Common myeloid progenitor, CD34-positive (primary cell): ENCODE measurements at regions not wholly inside any gene's neighbourhood (a gene's known extent, or its start where the extent isn't known, plus 50 kb on each side); places are given as distances from the start of the nearest gene placed in this dataset.

Experiments
- CTCF ChIA-PET: fragments of 350-600 bp; sonication (Branson Sonifier 250); formaldehyde crosslinking; loops from one replicate; lab custom pipeline; 2021; ENCODE audit warnings: antibody characterized with exemption; lab: Charles Lee
- POLR2A ChIA-PET: fragments of 350-600 bp; sonication (Branson Sonifier 250); formaldehyde crosslinking; loops from one replicate; lab custom pipeline; 2021; ENCODE audit warnings: antibody characterized with exemption; lab: Charles Lee
- DNase-seq, 3 donors: peaks; one replicate each; pipeline versions ENCODE4 v3.0.0 to v3.0.0-alpha.2; 2013
- H3K27ac ChIP-seq, 2 experiments: 1 replicate in 1 of 2; 2 replicates in 1 of 2; pipeline ENCODE4 v1.7.0; 2013; ENCODE audit warnings: inconsistent platforms in 2 of 2, low read length in 2 of 2, mild to moderate bottlenecking in 2 of 2, low read depth in 1 of 2, moderate library complexity in 1 of 2; ENCODE audit not compliant: severe bottlenecking in 2 of 2, insufficient read depth in 1 of 2, poor library complexity in 1 of 2
- H3K27me3 ChIP-seq, 5 experiments: replicated peaks in 2 of 5; 1 replicate in 3 of 5; 2 replicates in 2 of 5; pipeline versions ENCODE4 v1.6.1 to v1.7.0; 2013; ENCODE audit warnings: low read length in 4 of 5, mild to moderate bottlenecking in 2 of 5, moderate library complexity in 2 of 5, inconsistent platforms in 1 of 5; ENCODE audit not compliant: insufficient read depth in 5 of 5, control insufficient read depth in 4 of 5
- H3K36me3 ChIP-seq, 4 experiments: 1 replicate in 2 of 4; 2 replicates in 2 of 4; pipeline versions ENCODE4 v1.6.1 to v1.7.0; 2013; ENCODE audit warnings: low read length in 3 of 4, control low read depth in 1 of 4, mild to moderate bottlenecking in 1 of 4; ENCODE audit not compliant: control insufficient read depth in 4 of 4, insufficient read depth in 4 of 4
- H3K4me1 ChIP-seq, 4 experiments: 1 replicate in 3 of 4; 2 replicates in 1 of 4; pipeline versions ENCODE4 v1.6.1 to v1.7.1; 2013; ENCODE audit warnings: low read length in 3 of 4, mild to moderate bottlenecking in 3 of 4, control low read depth in 1 of 4, inconsistent platforms in 1 of 4, moderate library complexity in 1 of 4; ENCODE audit not compliant: control insufficient read depth in 4 of 4, insufficient read depth in 4 of 4; ENCODE audit errors: control extremely low read depth in 1 of 4
- H3K4me3 ChIP-seq, 7 experiments: 1 replicate in 4 of 7; 2 replicates in 3 of 7; pipeline versions ENCODE4 v1.5.1 to v1.7.0; 2013; ENCODE audit warnings: mild to moderate bottlenecking in 7 of 7, low read length in 6 of 7, moderate library complexity in 6 of 7, inconsistent platforms in 2 of 7, low read depth in 2 of 7, control low read depth in 1 of 7; ENCODE audit not compliant: insufficient read depth in 4 of 7, control insufficient read depth in 1 of 7; ENCODE audit errors: extremely low read depth in 1 of 7
- H3K9me3 ChIP-seq, 5 experiments: 1 replicate in 4 of 5; 2 replicates in 1 of 5; pipeline versions ENCODE4 v1.6.1 to v1.7.1; 2013; ENCODE audit warnings: low read length in 4 of 5, mild to moderate bottlenecking in 2 of 5, inconsistent platforms in 1 of 5, low read depth in 1 of 5, moderate library complexity in 1 of 5; ENCODE audit not compliant: control insufficient read depth in 4 of 5, insufficient read depth in 2 of 5; ENCODE audit errors: control extremely low read depth in 1 of 5
- WGBS: methylation state at CpG from one replicate; pipeline ENCODE4 v1.1.5; 2013; ENCODE audit not compliant: insufficient coverage; 5-methylcytosine and 5-hydroxymethylcytosine counted together

DNA sequence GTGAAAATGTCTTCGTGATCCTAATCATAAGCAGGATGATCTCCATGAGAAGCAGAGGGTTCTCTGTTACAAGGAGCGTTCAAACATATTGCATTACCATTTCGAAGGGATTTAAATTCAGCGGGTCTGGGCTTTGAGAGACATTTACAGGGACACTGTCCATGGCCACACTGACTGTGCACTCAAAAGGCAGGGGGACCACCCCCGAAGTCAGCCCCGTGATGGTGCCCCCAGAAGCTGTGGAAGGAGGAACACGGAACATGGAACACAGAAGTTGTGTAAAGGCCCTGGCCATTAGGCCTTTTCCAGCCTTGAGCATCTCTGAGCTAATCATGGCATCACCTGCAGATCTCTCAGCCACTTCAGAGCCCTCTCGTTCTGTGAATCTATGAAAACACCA is 268.4 kb upstream of the MYT1L start:
- ChIA-PET POLR2A (no interaction called here), CTCF (interaction anchor here (1.7 kb wide), 1 partner anchor 10 kb away, joined by 6 read pairs; no protein-coding TSS in a partner anchor)
- no peak overlapping the region for H3K4me3 ChIP-seq
- no peaks in the 10 kb centered on the region for H3K36me3 ChIP-seq
- 98% methylated on average over 7 of the region's 8 CpGs for WGBS
- no peak for DNase-seq
- H3K9me3 ChIP-seq, result peaks cover 0 to 2% (median 0%) of the 10 kb centered on the region in 5 experiments
- H3K27me3 ChIP-seq, result no peaks in the 10 kb centered on the region
- H3K27ac ChIP-seq, result no peak overlapping the region
- H3K4me1 ChIP-seq, result no peaks in the 10 kb centered on the region

GRCh38 chr2:2597712-2598111 is 266.6 kb upstream of the MYT1L start:
- H3K4me1 ChIP-seq, result no peaks in the 10 kb centered on the region
- DNase-seq, result no peak
- no peak overlapping the region for H3K4me3 ChIP-seq
- POLR2A ChIA-PET, result no interaction called here
- CTCF ChIA-PET, result no interaction called here
- WGBS, result no CpG with 5 or more reads among the region's 2 CpGs
- no peaks in the 10 kb centered on the region for H3K27me3 ChIP-seq
- H3K9me3 ChIP-seq, result peaks cover 0 to 2% (median 0%) of the 10 kb centered on the region in 5 experiments
- H3K27ac ChIP-seq, result no peak overlapping the region
- H3K36me3 ChIP-seq, result no peaks in the 10 kb centered on the region

DNA sequence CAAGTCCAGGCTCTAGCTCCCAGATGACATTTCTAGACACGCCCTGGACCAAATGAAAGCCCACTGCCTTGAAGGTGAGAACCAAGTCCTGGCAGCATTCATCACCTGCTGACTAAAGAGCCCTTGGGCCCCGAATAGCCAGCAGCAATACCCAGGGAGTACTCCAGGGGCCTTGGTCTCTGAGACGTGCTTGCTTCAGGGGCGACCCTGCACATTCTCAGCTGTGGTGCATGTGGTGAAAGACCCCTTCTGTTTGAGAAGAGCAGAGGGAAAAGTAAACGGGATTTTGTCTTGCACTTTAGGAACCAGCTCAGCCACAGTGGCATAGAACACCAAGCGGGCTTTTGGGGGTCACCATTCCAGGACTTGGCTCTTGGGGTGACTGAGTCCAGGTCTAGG is 260.5 kb upstream of the MYT1L start:
- peaks cover 0 to 2% (median 2%) of the 10 kb centered on the region in 5 experiments for H3K9me3 ChIP-seq
- ChIA-PET POLR2A (no interaction called here), CTCF (interaction anchor here (1.0 kb wide), 1 partner anchor 30 kb away, joined by 3 read pairs; no protein-coding TSS in a partner anchor)
- H3K27ac ChIP-seq, result no peak overlapping the region
- H3K36me3 ChIP-seq, result no peaks in the 10 kb centered on the region
- no peak for DNase-seq
- no peak overlapping the region for H3K4me3 ChIP-seq
- H3K4me1 ChIP-seq, result no peaks in the 10 kb centered on the region
- WGBS, result 79% methylated on average over 6 of the region's 6 CpGs
- no peaks in the 10 kb centered on the region for H3K27me3 ChIP-seq

GRCh38 chr2:2590841-2591541 is 259.9 kb upstream of the MYT1L start:
- Histone ChIP-seq H3K27me3 (no peaks in the 10 kb centered on the region), H3K4me3 (no peak overlapping the region), H3K9me3 (peaks cover 0 to 2% (median 2%) of the 10 kb centered on the region in 5 experiments), H3K4me1 (no peaks in the 10 kb centered on the region), H3K36me3 (no peaks in the 10 kb centered on the region), H3K27ac (no peak overlapping the region)
- ChIA-PET CTCF (interaction anchor here (1.0 kb wide), 1 partner anchor 30 kb away, joined by 3 read pairs; no protein-coding TSS in a partner anchor), POLR2A (no interaction called here)
- 97% methylated on average over 4 of the region's 4 CpGs for WGBS
- DNase-seq, result no peak

- peaks cover 0 to 2% (median 2%) of the 10 kb centered on the region in 5 experiments for H3K9me3 ChIP-seq
- H3K4me1 ChIP-seq, result no peaks in the 10 kb centered on the region
- POLR2A ChIA-PET, result no interaction called here
- no peak overlapping the region for H3K27ac ChIP-seq
- H3K36me3 ChIP-seq, result no peaks in the 10 kb centered on the region
- CTCF ChIA-PET, result no interaction called here
- H3K4me3 ChIP-seq, result no peak overlapping the region
- no peak for DNase-seq
- H3K27me3 ChIP-seq, result no peaks in the 10 kb centered on the region
- 10% methylated on average over 1 of the region's 1 CpG for WGBS
Measured at GRCh38 chr2:2590141-2590540, 259.1 kb upstream of the MYT1L start.

GRCh38 chr2:2588777-2589176 is 257.7 kb upstream of the MYT1L start:
- Histone ChIP-seq H3K27ac (no peak overlapping the region), H3K36me3 (no peaks in the 10 kb centered on the region), H3K27me3 (no peaks in the 10 kb centered on the region), H3K4me3 (no peak overlapping the region), H3K4me1 (no peaks in the 10 kb centered on the region), H3K9me3 (peaks cover 0 to 2% (median 2%) of the 10 kb centered on the region in 5 experiments)
- no peak for DNase-seq
- WGBS, result 94% methylated on average over 4 of the region's 4 CpGs
- CTCF ChIA-PET, result interaction anchor here (1.0 kb wide), 1 partner anchor 13 kb away, joined by 3 read pairs; no protein-coding TSS in a partner anchor
- POLR2A ChIA-PET, result no interaction called here

GRCh38 chr2:2587354-2587753 is 256.3 kb upstream of the MYT1L start:
- Histone ChIP-seq H3K36me3 (no peaks in the 10 kb centered on the region), H3K4me1 (no peaks in the 10 kb centered on the region), H3K9me3 (peaks cover 0 to 2% (median 0%) of the 10 kb centered on the region in 5 experiments), H3K27me3 (no peaks in the 10 kb centered on the region), H3K4me3 (no peak overlapping the region), H3K27ac (no peak overlapping the region)
- POLR2A ChIA-PET, result interaction anchor here (0.7 kb wide), 1 partner anchor 168 kb away, joined by 3 read pairs; no protein-coding TSS in a partner anchor
- CTCF ChIA-PET, result no interaction called here
- no peak for DNase-seq
- 94% methylated on average over 3 of the region's 4 CpGs for WGBS
